Activated CD4-positive, alpha-beta T cell treated with anti-CD3 and anti-CD28 coated beads, Interleukin-2, amount 50 U/mL, for 24 hours (primary cell): ENCODE measurements at regions not wholly inside any gene's neighbourhood (a gene's known extent, or its start where the extent isn't known, plus 50 kb on each side); places are given as distances from the start of the nearest gene placed in this dataset.
"Not testable (repeated sequence)": the region's sequence is repeated elsewhere in the genome, so short reads cannot be mapped to it uniquely, and the experiment has no call there.

ENCODE experiments used
- DNase-seq, 2 donors: peaks; one replicate each; pipeline ENCODE4 v3.0.0-alpha.2; 2020; ENCODE audit warnings: low read depth in 1 of 2, low spot score in 1 of 2

DNA sequence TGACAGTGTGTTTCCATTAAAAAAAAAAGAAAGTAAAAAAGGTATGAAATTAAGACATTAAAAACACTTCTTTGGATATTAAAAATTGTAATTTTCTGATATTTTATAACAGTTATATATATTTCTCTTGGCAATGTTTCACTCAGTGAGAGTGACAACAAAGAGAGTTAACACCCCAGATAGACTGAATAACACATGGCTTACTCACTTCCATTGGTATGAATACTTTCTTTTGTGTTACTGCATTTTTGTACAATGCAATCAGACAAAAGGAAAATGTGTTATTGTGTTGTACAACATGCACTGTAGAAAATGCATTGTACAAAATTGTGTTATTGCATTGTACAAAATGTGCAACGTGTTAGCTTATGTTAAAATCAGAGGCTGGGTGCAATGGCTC, 676.6 kb upstream of the AMELY start:
- not testable (repeated sequence) for DNase-seq

DNA sequence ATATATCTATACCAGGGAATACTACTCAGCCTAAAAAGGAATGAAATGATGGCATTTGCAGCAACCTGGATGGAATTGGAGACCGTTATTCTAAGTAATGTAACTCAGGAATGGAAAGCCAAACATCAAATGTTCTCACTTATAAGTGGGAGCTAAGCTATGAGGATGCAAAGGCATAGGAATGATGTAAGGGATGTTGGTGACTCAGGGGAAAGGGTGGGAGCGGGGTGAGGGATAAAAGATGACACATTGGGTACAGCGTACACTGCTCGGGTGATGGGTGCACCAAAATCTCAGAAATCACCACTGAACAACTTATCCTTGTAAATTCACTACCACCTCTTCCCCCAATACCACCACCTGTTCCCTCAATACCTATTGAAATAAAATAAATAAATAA, 651.0 kb upstream of the AMELY start:
- DNase-seq = no peak

GRCh38 chrY:7557675-7558074, 646.1 kb upstream of the AMELY start:
- no peak for DNase-seq

- DNase-seq = no peak
Measured at GRCh38 chrY:7555006-7555405, 643.5 kb upstream of the AMELY start.

DNA sequence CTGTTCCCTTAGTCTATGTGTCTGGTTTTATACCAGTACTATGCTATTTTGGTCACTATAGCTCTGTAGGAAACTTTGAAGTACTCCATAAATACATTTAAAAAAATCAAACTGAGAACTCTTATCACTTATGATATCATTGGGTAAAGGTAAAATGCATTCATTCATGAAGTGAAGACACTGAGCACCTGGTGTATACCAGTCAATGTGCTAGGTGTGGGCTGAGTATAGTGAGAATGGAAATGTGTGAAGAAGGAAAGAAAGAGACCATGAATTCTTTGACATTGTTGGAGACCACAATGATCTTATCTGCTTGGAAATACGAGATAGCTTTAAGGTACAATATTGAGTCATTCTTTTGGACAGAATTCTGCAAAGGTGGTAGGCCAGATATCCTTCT, 633.5 kb upstream of the AMELY start:
- DNase-seq = no peak

GRCh38 chrY:7544172-7544770, 632.7 kb upstream of the AMELY start:
- no peak for DNase-seq

DNA sequence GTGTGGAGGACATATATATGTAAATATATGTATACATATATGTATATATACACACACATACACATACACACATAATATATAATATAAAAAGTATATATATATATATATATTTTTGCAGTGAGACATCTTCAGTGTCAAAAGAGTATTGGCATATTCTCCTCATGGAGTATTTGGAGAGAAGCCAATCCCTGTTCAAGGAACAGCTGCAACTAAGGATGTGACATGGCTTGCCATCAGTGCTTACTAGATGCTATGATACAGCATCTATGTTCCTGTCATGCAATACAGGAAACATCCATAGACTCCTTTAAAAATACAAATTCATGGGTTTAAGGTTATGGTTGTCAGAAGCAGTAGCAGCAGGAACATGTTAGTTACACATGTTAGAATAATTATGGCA, 632.0 kb upstream of the AMELY start:
- no peak for DNase-seq

- no peak for DNase-seq
Measured at GRCh38 chrY:7542256-7542858, 630.8 kb upstream of the AMELY start.

DNA sequence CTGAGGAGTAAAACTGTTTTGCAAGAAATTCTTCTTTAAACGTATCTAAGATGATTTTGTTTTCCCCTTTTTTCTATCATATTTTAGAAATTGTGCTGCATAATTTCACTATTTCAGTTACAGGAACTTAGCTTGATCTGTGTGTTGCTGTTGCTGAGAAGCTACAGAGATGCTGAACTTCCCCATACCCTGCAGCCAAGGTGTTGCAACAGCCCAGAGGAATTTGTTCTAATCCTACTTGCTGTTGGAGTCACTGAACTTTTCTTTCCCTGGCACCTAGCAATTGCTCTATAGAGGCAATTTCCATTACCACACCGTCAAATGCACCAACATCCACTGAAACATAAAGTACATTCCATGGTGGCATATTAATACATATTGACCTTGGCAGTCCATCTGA, 617.8 kb upstream of the AMELY start:
- DNase-seq = no peak

GRCh38 chrY:7527568-7527967, 616.0 kb upstream of the AMELY start:
- not testable (repeated sequence) for DNase-seq

DNA sequence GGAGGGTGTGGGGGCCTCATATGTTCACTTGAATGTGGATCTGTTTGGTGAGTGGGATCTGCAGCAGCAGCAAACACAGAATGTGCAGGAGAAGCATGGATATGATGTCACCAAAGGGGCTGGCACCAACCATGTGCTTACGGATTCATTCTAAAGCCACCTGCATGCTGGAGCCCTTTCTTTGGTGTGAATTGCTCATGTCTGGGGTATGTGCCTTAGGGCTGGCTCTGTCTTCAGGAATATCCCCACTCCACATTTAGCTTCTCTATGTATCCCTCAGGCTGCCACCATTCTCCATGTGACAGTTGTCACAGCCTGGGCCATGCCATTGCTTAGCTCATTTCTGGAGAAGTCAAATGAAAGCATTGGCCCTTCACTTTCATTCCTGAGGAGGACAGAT, 606.8 kb upstream of the AMELY start:
- no peak for DNase-seq

DNA sequence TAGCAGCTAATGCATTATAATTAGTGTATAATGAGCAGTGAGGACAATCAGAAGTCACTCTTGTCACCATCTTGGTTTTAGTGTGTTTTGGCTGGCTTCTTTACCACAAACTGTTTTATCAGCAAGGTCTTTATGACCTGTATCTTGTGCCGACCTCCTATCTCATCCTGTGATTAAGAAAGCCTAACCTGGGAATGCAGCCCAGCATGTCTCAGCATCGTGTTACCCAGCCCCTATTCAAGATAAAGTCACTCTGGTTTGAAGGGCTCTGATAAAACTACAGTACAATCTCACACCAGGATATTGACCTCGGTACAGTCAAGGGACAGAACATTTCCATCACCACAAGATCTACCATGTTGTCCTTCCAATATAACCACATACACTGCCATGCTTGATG, 604.7 kb upstream of the AMELY start:
- no peak for DNase-seq

DNA sequence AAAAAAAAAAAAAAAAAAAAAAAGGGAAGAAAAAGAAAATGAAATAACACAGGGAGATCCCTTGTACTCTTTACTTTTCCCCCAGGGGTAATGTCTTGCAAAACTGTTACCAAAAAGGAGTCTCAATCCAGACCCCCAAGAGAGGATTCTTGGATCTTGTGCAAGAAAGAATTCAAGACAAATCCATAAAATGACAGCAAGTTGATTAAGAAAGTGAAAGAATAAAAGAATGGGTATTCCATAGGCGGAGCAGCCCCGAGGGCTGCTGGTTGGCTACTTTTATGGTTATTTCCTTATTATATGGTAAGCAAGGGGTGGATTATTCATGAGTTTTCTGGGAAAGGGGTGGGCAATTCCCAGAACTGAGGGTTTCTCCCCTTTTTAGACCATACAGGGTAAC, 604.3 kb upstream of the AMELY start:
- DNase-seq = no peak

DNA sequence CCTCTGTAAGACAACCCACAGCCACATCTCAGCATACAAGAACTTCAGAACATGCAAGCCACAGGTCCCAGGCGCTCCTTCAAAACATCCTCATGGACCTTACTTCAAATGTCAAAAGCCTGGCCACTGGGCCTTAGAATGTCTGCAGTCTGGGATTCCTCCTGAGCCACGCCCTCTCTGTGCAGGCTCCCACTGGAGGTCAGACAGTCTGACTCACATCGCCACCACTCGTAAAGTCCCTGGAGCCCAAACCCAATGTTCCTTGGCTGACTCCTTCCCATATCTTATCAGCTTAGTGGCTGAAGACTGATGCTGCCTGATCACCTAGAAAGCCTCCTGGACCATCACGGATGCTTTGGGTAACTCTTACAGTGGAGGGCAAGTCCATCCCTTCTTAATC, 591.3 kb upstream of the AMELY start:
- no peak for DNase-seq

- no peak for DNase-seq
Measured at GRCh38 chrY:7501236-7501635, 589.7 kb upstream of the AMELY start.

GRCh38 chrY:7496001-7496400, 584.4 kb upstream of the AMELY start:
- no peak for DNase-seq

GRCh38 chrY:7484455-7485285, 573.1 kb upstream of the AMELY start:
- DNase-seq = not testable (repeated sequence)

GRCh38 chrY:7471976-7472375, 560.4 kb upstream of the AMELY start:
- no peak for DNase-seq

- no peak for DNase-seq
Measured at GRCh38 chrY:7470037-7470436, 558.5 kb upstream of the AMELY start.

GRCh38 chrY:7468951-7469745, 557.6 kb upstream of the AMELY start:
- DNase-seq = no peak

DNA sequence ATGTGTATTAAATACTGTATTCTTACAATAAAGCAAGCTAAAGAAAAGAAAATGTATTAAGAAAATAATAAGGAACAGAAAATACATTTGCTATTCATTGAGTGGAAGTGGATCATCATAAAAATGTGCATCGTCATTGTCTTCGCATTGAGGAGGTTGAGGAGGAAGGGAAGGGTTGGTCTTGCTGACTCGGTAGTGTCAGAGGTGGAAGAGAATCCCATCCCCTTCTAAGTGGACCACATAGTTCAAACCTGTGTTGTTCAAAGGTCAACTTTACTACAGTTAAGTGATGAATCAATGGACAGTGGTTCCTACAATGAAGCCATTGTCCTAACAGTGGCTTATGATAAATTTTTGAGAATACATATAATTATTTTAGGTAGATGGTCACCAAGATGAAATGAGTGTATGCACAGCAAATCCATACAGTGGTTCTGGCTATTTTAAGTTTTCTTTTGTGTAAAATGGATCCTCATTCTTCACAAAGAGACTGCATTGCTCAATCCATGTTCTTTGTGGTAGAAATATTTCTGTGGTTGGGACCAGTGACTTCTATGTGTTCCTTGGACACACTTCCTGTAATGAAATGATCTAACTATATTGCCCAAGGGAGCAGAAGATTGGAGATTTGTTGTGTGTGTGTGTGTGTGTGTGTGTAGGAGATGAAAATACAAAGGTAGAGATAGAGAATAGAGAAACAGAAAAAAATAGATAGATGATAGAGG, 556.4 kb upstream of the AMELY start:
- no peak for DNase-seq
